NCI-H2107 (cell line): ENCODE measurements at regions not wholly inside any gene's neighbourhood (a gene's known extent, or its start where the extent isn't known, plus 50 kb on each side); places are given as distances from the start of the nearest gene placed in this dataset.
"Not testable (repeated sequence)": the region's sequence is repeated elsewhere in the genome, so short reads cannot be mapped to it uniquely, and the experiment has no call there.

ENCODE experiments used
- DNase-seq: peaks from one replicate; lab custom pipeline; 2025; lab: John Stamatoyannopoulos, UW

DNA sequence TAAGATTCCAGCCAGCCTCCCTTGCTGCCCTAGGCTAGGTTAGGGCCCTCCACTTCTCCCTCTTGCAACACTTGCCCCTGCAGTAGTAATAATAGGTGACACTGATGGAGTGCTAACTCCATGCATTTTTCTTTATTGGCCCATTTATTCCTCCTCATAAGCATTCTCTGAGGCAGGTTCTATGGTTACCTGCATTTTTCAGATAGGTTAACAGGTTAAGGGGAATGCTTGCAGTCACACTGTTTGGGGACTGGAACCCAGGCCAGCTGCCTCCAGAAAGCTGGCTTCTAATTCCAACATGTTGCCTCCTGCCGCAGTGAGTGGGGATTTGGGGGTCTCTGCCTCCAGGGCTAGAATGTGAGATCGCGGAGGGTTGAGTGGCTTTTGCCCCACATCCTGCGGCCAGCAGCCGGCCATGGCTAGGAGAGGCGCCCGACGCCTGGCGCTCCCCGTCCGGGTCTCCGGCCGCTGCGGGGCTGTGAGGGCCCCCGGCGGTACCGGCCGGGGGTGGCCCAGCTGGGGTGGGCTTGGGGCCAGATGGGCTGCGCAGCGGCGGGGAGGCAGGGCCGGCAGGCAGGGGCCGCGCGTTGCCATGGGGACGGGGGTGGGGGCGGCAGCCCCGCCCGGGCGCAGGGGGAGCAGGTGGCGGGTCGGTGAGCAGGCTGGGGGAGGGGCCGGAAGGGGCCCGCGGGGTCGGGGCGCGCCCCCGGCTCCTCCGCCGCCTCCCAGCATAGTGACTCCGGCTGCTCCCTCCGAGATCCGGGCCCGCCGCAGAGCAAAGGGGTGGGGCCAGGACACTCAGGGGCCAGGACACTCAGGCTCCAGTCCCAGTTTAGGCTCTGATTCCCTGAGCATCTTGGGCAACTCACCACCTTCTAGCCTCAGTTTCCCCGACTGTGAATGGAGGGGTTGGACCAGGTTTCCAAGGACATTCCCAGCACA is 68.4 kb upstream of the SSBP3 start:
- DNase-seq, result no peak

GRCh38 chr1:54471588-54471987 is 65.4 kb upstream of the SSBP3 start:
- no peak for DNase-seq

GRCh38 chr1:54469444-54469843 is 63.2 kb upstream of the SSBP3 start:
- not testable (repeated sequence) for DNase-seq

- not testable (repeated sequence) for DNase-seq
These were observed 62.3 kb upstream of the SSBP3 start for GRCh38 chr1:54468288-54469084.

DNA sequence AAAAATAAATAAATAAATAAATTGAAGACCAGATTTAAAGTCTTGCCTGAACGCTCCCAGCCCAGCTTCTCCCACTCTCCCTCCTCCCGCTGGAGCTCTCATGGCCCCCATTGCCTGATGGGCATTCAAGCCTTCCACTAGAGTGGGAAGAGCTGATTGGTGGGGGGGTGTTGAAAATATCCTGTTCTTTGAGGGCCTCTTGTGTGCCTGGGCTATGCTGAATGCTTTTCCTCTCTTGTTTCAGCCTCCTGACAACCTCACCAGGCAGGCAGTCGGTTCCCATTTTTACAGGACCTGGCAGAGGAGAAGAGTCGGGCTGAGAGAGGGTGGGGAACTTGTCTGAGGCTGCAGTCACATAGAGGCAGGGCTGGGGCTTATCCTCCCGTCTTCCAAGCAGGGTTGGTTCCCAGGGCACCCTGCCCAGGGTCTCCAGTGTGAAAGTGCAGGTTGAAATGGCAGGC is 59.2 kb upstream of the SSBP3 start:
- no peak for DNase-seq

GRCh38 chr1:54464477-54465146 is 58.4 kb upstream of the SSBP3 start:
- no peak for DNase-seq

DNA sequence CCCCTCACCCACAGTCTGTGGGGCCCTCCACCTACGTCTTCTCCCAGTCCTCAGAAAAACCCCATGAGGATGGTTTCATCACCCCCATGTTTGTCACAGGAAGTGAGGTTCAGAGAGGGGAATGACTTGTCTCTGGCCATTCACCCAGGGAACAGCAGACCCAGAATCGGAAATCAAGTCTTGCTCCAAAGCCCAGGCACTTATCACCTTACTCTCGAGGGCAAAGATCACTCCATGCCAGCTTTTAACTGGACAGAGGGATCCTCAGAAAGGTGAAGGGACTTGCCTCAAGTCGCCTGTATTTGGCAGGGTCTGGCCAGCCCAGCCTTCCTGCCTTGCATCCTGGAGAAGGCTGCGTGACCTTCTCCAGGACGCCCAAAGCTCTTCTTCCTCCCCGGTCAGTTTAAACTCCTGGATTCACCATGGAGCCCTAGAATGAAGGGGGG is 57.9 kb upstream of the SSBP3 start:
- DNase-seq, result no peak

GRCh38 chr1:54463259-54464030 is 57.3 kb upstream of the SSBP3 start:
- DNase-seq, result no peak

GRCh38 chr1:54462597-54463258 is 56.5 kb upstream of the SSBP3 start:
- DNase-seq, result no peak

GRCh38 chr1:54461731-54462596 is 55.8 kb upstream of the SSBP3 start:
- no peak for DNase-seq

DNA sequence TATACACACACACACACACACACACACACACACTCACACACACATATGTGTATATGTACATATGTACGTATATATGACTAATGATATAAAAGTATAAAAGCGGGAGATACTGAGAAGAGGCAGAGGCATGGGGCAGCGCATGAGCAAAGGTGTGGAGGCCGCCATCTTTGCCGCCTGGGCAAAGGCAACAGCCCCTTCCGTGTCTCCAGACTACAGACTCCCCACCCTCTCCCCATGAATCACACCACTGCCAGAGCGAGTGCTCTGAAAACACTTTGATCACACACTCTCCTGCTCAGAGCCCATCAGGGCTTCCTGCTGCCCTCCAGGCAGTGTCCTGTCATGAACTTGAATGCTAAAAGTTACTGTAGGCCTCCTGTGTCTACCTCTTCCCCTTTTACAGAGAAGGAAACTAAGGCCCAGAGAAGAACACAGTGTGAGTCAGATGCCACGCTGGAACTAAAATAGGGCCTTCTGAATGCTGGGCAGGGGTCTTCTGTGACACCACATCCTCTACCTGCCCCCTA is 54.7 kb upstream of the SSBP3 start:
- DNase-seq, result no peak

DNA sequence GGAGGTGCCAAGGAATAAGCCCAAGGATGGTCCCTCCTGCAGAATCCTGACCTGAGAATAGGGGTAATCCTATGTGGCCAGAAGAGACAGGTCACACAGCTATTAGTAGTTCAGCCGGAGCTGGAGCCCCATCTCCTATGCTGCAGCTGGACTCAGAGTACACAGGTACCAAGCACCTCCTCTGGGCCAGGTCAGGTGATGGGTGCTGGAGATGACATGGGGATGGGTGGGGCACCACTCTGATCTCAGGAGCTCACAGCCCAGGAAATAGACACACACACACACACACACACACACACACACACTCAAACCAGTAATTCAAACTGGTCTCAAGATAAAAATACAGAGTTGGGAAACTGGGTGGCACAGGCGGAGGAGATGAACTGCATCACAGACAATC is 54.2 kb upstream of the SSBP3 start:
- no peak for DNase-seq

DNA sequence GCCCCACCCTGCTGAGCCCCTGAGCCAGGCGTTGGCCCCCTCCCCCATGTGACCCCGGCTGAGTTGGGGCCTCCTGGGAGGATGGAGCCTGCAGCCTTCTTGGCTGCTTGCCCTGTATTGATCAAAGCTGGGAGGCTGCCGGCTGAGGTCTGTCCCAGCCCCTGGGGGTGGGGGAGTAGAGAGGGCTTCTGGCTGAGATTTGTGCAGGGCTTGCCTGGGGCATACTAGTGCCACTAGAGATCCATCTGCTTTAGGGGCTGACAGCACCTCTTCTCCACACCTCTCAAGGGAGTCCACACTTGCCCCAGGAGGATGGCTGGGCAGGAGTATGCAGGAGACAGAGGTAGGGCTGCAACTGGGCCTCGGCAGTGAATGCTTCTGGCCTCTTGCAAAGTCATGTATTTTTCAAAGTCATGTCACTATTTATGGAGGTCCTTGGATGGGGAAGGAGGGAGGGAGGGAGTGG is 53.6 kb upstream of the SSBP3 start:
- peak; percentile 65 for DNase-seq

GRCh38 chr1:54459140-54459539 is 52.9 kb upstream of the SSBP3 start:
- no peak for DNase-seq

GRCh38 chr1:54456921-54457529 is 50.8 kb upstream of the SSBP3 start:
- no peak for DNase-seq

GRCh38 chr1:54456361-54456760 is 50.2 kb upstream of the SSBP3 start:
- DNase-seq, result no peak
